HepG2 (cell line): ENCODE measurements at regions not wholly inside any gene's neighbourhood (a gene's known extent, or its start where the extent isn't known, plus 50 kb on each side); places are given as distances from the start of the nearest gene placed in this dataset.

ENCODE experiments used
- ATF7 ChIP-seq, 2 experiments: fragments of 450-650 bp in 1 of 2; sonication (generic) in 1 of 2; formaldehyde crosslinking in 1 of 2; IDR thresholded peaks; 2 replicates each; pipeline versions ENCODE4 v1.4.0 to v1.6.1; 2016 to 2020; ENCODE audit warnings: antibody characterized with exemption in 1 of 2, mild to moderate bottlenecking in 1 of 2, missing genetic modification reagents in 1 of 2
- FOXM1 ChIP-seq: sonication (generic); formaldehyde crosslinking; IDR thresholded peaks from 2 replicates; pipeline ENCODE4 v1.5.0; 2020; ENCODE audit warnings: missing genetic modification reagents
- ONECUT2 ChIP-seq: sonication (generic); formaldehyde crosslinking; IDR thresholded peaks from 2 replicates; pipeline ENCODE4 v1.4.0; 2020; ENCODE audit warnings: missing genetic modification reagents
- ZFP41 ChIP-seq: sonication (generic); formaldehyde crosslinking; IDR thresholded peaks from 2 replicates; pipeline ENCODE4 v1.4.0; 2020; ENCODE audit warnings: mild to moderate bottlenecking, missing genetic modification reagents, borderline replicate concordance
- ZNF296 ChIP-seq: sonication (generic); formaldehyde crosslinking; conservative IDR thresholded peaks from 2 replicates; pipeline ENCODE4 v1.5.0; 2020; ENCODE audit warnings: mild to moderate bottlenecking, missing genetic modification reagents
- ZNF468 ChIP-seq: sonication (generic); formaldehyde crosslinking; IDR thresholded peaks from 2 replicates; pipeline ENCODE4 v1.8.0; 2022; ENCODE audit warnings: mild to moderate bottlenecking, moderate library complexity, missing genetic modification reagents
- ZNF720 ChIP-seq: sonication (generic); formaldehyde crosslinking; IDR thresholded peaks from 2 replicates; pipeline ENCODE4 v1.4.0; 2020; ENCODE audit warnings: missing genetic modification reagents
- TF ChIP-seq, protein P1 (sequence below): sonication (generic); formaldehyde crosslinking; IDR thresholded peaks from 2 replicates; pipeline ENCODE4 v1.4.0; 2020; ENCODE audit warnings: missing genetic modification reagents
- TF ChIP-seq, protein P2 (sequence below): sonication (generic); formaldehyde crosslinking; IDR thresholded peaks from 2 replicates; pipeline ENCODE4 v1.5.0; 2020; ENCODE audit warnings: missing genetic modification reagents
- TF ChIP-seq, protein P3 (sequence below): IDR thresholded peaks from 2 replicates; pipeline ENCODE4 v1.6.1; 2012; ENCODE audit warnings: low read length, improper control_type of control experiment
- TF ChIP-seq, protein P4 (sequence below): sonication (generic); formaldehyde crosslinking; IDR thresholded peaks from 2 replicates; pipeline ENCODE4 v1.4.0; 2020; ENCODE audit warnings: mild to moderate bottlenecking, missing genetic modification reagents

DNA sequence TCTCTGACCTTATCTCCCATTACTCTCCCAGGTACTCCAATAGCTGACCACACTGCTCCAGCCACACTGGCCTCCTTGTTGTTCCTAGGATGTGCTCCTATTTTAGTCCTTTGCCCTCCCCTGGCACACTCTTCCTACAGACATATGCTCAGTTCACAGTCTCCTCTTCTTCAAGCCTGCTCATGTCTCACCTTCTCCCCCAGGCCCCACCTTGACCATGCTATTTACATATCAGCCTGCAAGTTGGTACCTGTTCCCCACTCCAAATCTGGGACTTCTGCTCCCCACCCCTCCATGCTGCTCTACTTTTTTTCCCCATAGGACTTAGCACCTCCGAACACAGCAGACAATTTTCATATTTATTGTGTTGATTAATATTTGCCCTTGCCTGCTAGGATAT is 84.9 kb upstream of the BCL6 start (continued):
- TF ChIP-seq ATF7 (IDR thresholded peaks at IDR 0.05), result no peak
- no peak for TF ChIP-seq ATF7 (CRISPR knock-in tag; IDR thresholded peaks at IDR 0.05)
- TF ChIP-seq, protein P1, sequence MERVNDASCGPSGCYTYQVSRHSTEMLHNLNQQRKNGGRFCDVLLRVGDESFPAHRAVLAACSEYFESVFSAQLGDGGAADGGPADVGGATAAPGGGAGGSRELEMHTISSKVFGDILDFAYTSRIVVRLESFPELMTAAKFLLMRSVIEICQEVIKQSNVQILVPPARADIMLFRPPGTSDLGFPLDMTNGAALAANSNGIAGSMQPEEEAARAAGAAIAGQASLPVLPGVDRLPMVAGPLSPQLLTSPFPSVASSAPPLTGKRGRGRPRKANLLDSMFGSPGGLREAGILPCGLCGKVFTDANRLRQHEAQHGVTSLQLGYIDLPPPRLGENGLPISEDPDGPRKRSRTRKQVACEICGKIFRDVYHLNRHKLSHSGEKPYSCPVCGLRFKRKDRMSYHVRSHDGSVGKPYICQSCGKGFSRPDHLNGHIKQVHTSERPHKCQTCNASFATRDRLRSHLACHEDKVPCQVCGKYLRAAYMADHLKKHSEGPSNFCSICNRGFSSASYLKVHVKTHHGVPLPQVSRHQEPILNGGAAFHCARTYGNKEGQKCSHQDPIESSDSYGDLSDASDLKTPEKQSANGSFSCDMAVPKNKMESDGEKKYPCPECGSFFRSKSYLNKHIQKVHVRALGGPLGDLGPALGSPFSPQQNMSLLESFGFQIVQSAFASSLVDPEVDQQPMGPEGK, result no peak
- no peak for TF ChIP-seq ZNF296 (CRISPR knock-in tag)
- TF ChIP-seq, protein P2, sequence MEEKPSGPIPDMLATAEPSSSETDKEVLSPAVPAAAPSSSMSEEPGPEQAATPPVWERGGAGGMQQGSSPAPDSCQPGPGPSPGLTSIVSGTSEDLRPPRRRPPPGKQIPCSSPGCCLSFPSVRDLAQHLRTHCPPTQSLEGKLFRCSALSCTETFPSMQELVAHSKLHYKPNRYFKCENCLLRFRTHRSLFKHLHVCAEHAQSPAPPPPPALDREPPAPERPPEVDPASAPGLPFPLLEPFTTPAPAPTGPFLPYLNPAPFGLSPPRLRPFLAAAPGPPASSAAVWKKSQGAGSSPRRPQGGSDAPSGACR (CRISPR knock-in tag), result no peak
- no peak for TF ChIP-seq ZNF468
- TF ChIP-seq, protein P3, sequence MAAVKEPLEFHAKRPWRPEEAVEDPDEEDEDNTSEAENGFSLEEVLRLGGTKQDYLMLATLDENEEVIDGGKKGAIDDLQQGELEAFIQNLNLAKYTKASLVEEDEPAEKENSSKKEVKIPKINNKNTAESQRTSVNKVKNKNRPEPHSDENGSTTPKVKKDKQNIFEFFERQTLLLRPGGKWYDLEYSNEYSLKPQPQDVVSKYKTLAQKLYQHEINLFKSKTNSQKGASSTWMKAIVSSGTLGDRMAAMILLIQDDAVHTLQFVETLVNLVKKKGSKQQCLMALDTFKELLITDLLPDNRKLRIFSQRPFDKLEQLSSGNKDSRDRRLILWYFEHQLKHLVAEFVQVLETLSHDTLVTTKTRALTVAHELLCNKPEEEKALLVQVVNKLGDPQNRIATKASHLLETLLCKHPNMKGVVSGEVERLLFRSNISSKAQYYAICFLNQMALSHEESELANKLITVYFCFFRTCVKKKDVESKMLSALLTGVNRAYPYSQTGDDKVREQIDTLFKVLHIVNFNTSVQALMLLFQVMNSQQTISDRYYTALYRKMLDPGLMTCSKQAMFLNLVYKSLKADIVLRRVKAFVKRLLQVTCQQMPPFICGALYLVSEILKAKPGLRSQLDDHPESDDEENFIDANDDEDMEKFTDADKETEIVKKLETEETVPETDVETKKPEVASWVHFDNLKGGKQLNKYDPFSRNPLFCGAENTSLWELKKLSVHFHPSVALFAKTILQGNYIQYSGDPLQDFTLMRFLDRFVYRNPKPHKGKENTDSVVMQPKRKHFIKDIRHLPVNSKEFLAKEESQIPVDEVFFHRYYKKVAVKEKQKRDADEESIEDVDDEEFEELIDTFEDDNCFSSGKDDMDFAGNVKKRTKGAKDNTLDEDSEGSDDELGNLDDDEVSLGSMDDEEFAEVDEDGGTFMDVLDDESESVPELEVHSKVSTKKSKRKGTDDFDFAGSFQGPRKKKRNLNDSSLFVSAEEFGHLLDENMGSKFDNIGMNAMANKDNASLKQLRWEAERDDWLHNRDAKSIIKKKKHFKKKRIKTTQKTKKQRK, result no peak
- TF ChIP-seq, protein P4, sequence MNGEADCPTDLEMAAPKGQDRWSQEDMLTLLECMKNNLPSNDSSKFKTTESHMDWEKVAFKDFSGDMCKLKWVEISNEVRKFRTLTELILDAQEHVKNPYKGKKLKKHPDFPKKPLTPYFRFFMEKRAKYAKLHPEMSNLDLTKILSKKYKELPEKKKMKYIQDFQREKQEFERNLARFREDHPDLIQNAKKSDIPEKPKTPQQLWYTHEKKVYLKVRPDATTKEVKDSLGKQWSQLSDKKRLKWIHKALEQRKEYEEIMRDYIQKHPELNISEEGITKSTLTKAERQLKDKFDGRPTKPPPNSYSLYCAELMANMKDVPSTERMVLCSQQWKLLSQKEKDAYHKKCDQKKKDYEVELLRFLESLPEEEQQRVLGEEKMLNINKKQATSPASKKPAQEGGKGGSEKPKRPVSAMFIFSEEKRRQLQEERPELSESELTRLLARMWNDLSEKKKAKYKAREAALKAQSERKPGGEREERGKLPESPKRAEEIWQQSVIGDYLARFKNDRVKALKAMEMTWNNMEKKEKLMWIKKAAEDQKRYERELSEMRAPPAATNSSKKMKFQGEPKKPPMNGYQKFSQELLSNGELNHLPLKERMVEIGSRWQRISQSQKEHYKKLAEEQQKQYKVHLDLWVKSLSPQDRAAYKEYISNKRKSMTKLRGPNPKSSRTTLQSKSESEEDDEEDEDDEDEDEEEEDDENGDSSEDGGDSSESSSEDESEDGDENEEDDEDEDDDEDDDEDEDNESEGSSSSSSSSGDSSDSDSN (CRISPR knock-in tag), result no peak
- no peak for TF ChIP-seq FOXM1 (CRISPR knock-in tag)
- no peak for TF ChIP-seq ZNF720 (CRISPR knock-in tag)
- TF ChIP-seq ONECUT2 (CRISPR knock-in tag), result no peak
- no peak for TF ChIP-seq ZFP41 (CRISPR knock-in tag)
